HG03571 (cell line): ENCODE measurements at regions not wholly inside any gene's neighbourhood (a gene's known extent, or its start where the extent isn't known, plus 50 kb on each side); places are given as distances from the start of the nearest gene placed in this dataset.

ENCODE experiments used
- ATAC-seq: cut with Tn5 transposase; IDR thresholded peaks from one replicate; pipeline ENCODE4 v1.9.1; 2021; ENCODE audit not compliant: unreplicated experiment

GRCh38 chr6:15780437-15780836 lies 117.6 kb upstream of the DTNBP1 start:
- ATAC-seq: no peak

- ATAC-seq: no peak
Observed at GRCh38 chr6:15779726-15780125, 116.9 kb upstream of the DTNBP1 start.

- ATAC-seq: peak; percentile 61
Observed at GRCh38 chr6:15776458-15776980, 113.7 kb upstream of the DTNBP1 start.

GRCh38 chr6:15775741-15776140 lies 112.9 kb upstream of the DTNBP1 start:
- no peak for ATAC-seq

GRCh38 chr6:15775076-15775634 lies 112.3 kb upstream of the DTNBP1 start:
- ATAC-seq: no peak

- no peak for ATAC-seq
Observed at GRCh38 chr6:15773806-15774410, 111.1 kb upstream of the DTNBP1 start.

GRCh38 chr6:15770347-15771143 lies 107.7 kb upstream of the DTNBP1 start:
- peak; percentile 72 for ATAC-seq

- ATAC-seq: no peak
Observed at GRCh38 chr6:15769511-15770018, 106.7 kb upstream of the DTNBP1 start.

- no peak for ATAC-seq
Observed at GRCh38 chr6:15768999-15769398, 106.2 kb upstream of the DTNBP1 start.

GRCh38 chr6:15763837-15764236 lies 101.0 kb upstream of the DTNBP1 start:
- no peak for ATAC-seq

- ATAC-seq: no peak
Observed at GRCh38 chr6:15763364-15763763, 100.5 kb upstream of the DTNBP1 start.

- no peak for ATAC-seq
Observed at GRCh38 chr6:15761045-15761502, 98.2 kb upstream of the DTNBP1 start.

- no peak for ATAC-seq
Observed at GRCh38 chr6:15758631-15759215, 95.9 kb upstream of the DTNBP1 start.

- no peak for ATAC-seq
Observed at GRCh38 chr6:15755526-15755925, 92.7 kb upstream of the DTNBP1 start.

GRCh38 chr6:15754706-15755079 lies 91.9 kb upstream of the DTNBP1 start:
- ATAC-seq: no peak

GRCh38 chr6:15754035-15754705 lies 91.3 kb upstream of the DTNBP1 start:
- ATAC-seq: no peak

- ATAC-seq: no peak
Observed at GRCh38 chr6:15752820-15753219, 90.0 kb upstream of the DTNBP1 start.

GRCh38 chr6:15751721-15752350 lies 89.0 kb upstream of the DTNBP1 start:
- ATAC-seq: no peak

- no peak for ATAC-seq
Observed at GRCh38 chr6:15748341-15748740, 85.5 kb upstream of the DTNBP1 start.

- no peak for ATAC-seq
Observed at GRCh38 chr6:15747354-15747883, 84.6 kb upstream of the DTNBP1 start.
